ENCODE measurements at regions not wholly inside any gene's neighbourhood (a gene's known extent, or its start where the extent isn't known, plus 50 kb on each side); places are given as distances from the start of the nearest gene placed in this dataset.

GRCh38 chr21:27545754-27546349 is 579.0 kb upstream of the ADAMTS5 start:
- no peak for TF ChIP-seq POLR2A (IDR thresholded peaks at IDR 0.05; ENCODE audit: low read length)
- no peak for TF ChIP-seq GATA1 (IDR thresholded peaks at IDR 0.05; ENCODE audit: low read depth, low read length)
